Upper lobe of right lung (tissue), 1 donor: ENCODE measurements at regions not wholly inside any gene's neighbourhood (a gene's known extent, or its start where the extent isn't known, plus 50 kb on each side); places are given as distances from the start of the nearest gene placed in this dataset.

Experiments
- ATAC-seq: fragments of 200-7000 bp; cut with Tn5 transposase; one replicate; pipeline ENCODE4 v1.9.1; 2020; ENCODE audit warnings: mild to moderate bottlenecking, moderate library complexity
- DNase-seq: peaks from one replicate; pipeline ENCODE4 v3.0.0-alpha.2; 2020
- H3K27ac ChIP-seq: fragments of 200-600 bp; one replicate; pipeline ENCODE4 v1.8.0; 2022
- H3K27me3 ChIP-seq: fragments of 200-600 bp; one replicate; pipeline ENCODE4 v1.8.0; 2022; ENCODE audit warnings: mild to moderate bottlenecking
- H3K36me3 ChIP-seq: fragments of 200-600 bp; one replicate; pipeline ENCODE4 v1.8.0; 2022
- H3K4me1 ChIP-seq: fragments of 200-600 bp; one replicate; pipeline ENCODE4 v1.8.0; 2022
- H3K4me3 ChIP-seq: fragments of 200-600 bp; one replicate; pipeline ENCODE4 v1.8.0; 2022; ENCODE audit warnings: mild to moderate bottlenecking
- H3K9me3 ChIP-seq: fragments of 200-600 bp; one replicate; pipeline ENCODE4 v1.8.0; 2022
- intact Hi-C: fragments of 100-400 bp; cut with DNase I; formaldehyde crosslinking; loops from one replicate; pipeline ENCODE4 v1.11.0; 2022
- TF ChIP-seq, protein P1 (sequence below): fragments of 200-600 bp; IDR thresholded peaks from one replicate; pipeline ENCODE4 v1.8.0; 2022; ENCODE audit warnings: antibody characterized with exemption
- donor health status: DM: no; HTN: yes; CAD: no; lungs with severe emphysema.

DNA sequence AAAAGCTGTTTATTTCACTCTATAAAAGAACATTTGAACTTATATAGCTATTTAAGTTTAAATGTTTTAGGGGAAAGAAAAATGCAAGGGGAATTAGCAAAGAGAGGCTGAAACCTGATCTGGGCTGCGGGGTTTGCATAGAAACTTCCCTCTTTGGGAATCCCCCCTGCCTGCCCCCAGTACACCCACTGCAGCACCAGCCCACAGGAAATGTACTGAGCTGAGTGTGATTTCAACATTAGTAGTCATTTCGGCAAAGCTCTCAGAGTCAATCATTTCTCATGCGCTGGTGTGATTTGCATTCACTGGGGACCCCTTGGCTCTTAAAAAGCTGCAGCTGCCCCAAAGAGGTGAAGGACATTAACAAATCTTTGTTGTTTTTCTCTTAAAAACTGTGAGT is 859.4 kb downstream of the MAFB start:
- H3K4me1 ChIP-seq = no peaks in the 10 kb centered on the region
- no peak for DNase-seq
- no peaks in the 10 kb centered on the region for H3K36me3 ChIP-seq
- no peak overlapping the region for H3K27ac ChIP-seq
- intact Hi-C loops = no loop called here
- H3K27me3 ChIP-seq = no peaks in the 10 kb centered on the region
- no peaks in the 10 kb centered on the region for H3K9me3 ChIP-seq
- ATAC-seq = no peak
- TF ChIP-seq, protein P1, sequence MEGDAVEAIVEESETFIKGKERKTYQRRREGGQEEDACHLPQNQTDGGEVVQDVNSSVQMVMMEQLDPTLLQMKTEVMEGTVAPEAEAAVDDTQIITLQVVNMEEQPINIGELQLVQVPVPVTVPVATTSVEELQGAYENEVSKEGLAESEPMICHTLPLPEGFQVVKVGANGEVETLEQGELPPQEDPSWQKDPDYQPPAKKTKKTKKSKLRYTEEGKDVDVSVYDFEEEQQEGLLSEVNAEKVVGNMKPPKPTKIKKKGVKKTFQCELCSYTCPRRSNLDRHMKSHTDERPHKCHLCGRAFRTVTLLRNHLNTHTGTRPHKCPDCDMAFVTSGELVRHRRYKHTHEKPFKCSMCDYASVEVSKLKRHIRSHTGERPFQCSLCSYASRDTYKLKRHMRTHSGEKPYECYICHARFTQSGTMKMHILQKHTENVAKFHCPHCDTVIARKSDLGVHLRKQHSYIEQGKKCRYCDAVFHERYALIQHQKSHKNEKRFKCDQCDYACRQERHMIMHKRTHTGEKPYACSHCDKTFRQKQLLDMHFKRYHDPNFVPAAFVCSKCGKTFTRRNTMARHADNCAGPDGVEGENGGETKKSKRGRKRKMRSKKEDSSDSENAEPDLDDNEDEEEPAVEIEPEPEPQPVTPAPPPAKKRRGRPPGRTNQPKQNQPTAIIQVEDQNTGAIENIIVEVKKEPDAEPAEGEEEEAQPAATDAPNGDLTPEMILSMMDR = no peak
- H3K4me3 ChIP-seq = no peak overlapping the region

DNA sequence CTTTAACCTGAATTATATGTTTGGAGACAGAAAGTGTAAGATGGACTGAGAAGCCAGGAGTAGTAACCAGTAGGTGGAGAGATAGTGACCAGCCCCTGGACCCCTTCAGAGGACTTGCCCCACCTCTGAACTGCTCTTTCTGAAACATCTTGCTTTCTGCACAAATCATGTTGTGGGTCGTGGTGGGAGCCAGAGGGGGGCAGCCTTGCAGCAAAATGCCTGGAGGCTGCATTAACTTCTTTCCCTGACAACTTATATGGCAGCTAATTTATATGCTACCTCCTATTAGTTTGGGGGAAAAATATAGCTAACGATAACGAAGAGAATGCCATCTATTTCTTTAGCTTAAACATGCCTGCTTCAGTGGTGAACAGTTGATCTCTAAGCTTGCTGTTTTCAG is 859.8 kb downstream of the MAFB start:
- no peak overlapping the region for H3K27ac ChIP-seq
- ATAC-seq = no peak
- no peaks in the 10 kb centered on the region for H3K27me3 ChIP-seq
- H3K4me1 ChIP-seq = no peaks in the 10 kb centered on the region
- TF ChIP-seq, protein P1 = peak; percentile 26
- no peak overlapping the region for H3K4me3 ChIP-seq
- DNase-seq = no peak
- no peaks in the 10 kb centered on the region for H3K9me3 ChIP-seq
- no peaks in the 10 kb centered on the region for H3K36me3 ChIP-seq
- intact Hi-C loops = no loop called here

DNA sequence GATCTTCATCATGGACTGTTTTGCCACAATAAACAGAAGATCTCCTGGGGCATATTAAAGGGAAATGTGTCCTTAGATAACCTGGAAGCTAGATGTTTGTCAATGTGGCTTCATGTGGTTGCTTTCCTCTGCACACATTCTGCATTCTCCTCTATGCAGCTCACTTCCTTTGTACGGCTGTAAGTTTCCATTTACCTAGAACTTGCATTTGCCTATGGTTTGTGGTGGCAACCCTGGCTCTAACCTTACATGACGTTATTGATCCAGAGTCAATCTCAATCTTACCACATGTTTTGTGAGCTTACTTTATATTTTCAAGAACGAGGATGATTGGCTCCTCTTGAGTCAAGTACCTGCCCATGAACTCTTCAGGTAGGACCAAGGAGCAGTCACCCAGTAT is 863.1 kb downstream of the MAFB start:
- Histone ChIP-seq H3K9me3 (no peaks in the 10 kb centered on the region), H3K27ac (no peak overlapping the region), H3K27me3 (no peaks in the 10 kb centered on the region), H3K4me1 (no peaks in the 10 kb centered on the region), H3K36me3 (no peaks in the 10 kb centered on the region), H3K4me3 (no peak overlapping the region)
- TF ChIP-seq, protein P1 = no peak
- intact Hi-C loops = no loop called here
- ATAC-seq (no peak), DNase-seq (no peak)

DNA sequence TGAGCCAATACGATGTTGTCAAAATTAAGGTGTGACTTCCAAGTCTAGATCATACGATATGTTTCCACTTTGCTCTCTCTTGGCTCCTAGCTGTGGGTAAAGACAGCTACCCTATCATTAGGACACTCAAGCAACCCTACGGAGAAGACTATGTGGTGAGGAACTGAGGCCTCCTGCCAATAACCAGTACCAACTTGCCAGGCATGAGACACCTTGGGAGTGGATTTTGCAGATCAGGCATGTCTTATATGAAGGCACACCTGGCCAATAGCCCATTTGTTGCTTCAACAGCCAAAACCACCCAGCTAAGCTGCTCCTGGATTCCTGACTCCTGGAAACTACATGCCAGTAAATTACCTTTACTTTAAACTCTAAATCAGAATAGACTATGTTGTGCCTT is 863.4 kb downstream of the DHX35 start:
- no peaks in the 10 kb centered on the region for H3K9me3 ChIP-seq
- no peaks in the 10 kb centered on the region for H3K4me1 ChIP-seq
- H3K36me3 ChIP-seq = no peaks in the 10 kb centered on the region
- no peak overlapping the region for H3K4me3 ChIP-seq
- H3K27ac ChIP-seq = no peak overlapping the region
- no peak for DNase-seq
- TF ChIP-seq, protein P1 = no peak
- ATAC-seq = no peak
- no peaks in the 10 kb centered on the region for H3K27me3 ChIP-seq
- intact Hi-C loops = no loop called here

DNA sequence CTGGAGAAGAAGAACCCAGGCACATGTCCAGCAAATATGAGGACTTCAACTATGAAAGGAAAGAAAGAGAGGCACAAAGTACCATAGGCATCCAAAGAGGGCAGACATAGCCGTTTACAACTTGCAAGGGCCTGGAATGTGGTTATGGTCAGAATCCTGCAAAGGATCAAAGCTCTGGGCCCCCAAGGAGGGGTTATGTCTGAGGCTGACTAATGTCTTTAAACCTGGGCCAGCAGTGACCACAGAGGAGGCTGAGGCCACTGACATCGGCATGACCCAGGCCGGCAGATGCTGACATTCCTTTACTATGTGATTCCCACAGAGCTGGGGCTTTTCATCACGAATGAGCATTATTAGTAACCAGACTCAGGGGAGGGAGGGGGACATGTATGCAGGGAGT is 861.1 kb downstream of the DHX35 start:
- H3K27me3 ChIP-seq = no peaks in the 10 kb centered on the region
- H3K9me3 ChIP-seq = no peaks in the 10 kb centered on the region
- ATAC-seq = no peak
- TF ChIP-seq, protein P1 = no peak
- H3K27ac ChIP-seq = no peak overlapping the region
- H3K4me1 ChIP-seq = no peaks in the 10 kb centered on the region
- DNase-seq = no peak
- no peaks in the 10 kb centered on the region for H3K36me3 ChIP-seq
- H3K4me3 ChIP-seq = no peak overlapping the region
- intact Hi-C loops = no loop called here

DNA sequence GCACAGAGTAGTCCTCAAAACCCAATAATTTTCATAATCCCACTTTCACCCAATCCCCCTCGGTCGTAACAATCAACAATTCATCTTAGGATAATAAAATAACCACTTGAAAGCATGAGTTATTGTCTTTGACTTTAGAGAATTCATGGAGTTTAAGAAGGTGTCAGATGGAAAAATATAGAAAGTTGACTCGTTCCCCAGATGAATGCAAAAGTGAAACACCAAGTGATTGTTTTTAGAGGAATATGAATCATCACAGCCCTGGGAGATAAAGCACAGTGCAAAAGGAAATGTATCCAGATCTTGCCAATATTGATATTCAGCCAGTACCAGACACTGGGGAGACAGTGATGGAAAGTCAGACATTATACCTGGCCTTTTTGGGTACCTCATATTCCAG is 860.5 kb downstream of the DHX35 start:
- DNase-seq = no peak
- TF ChIP-seq, protein P1 = no peak
- no peak for ATAC-seq

More for the DNA sequence above, 860.5 kb downstream of the DHX35 start:
- no peak overlapping the region for H3K27ac ChIP-seq
- no peaks in the 10 kb centered on the region for H3K27me3 ChIP-seq
- no peaks in the 10 kb centered on the region for H3K36me3 ChIP-seq
- intact Hi-C loops = no loop called here
- no peaks in the 10 kb centered on the region for H3K4me1 ChIP-seq
- H3K4me3 ChIP-seq = no peak overlapping the region
- no peaks in the 10 kb centered on the region for H3K9me3 ChIP-seq
